Stimulated activated CD4-positive, alpha-beta T cell treated with anti-CD3 and anti-CD28 coated beads, Interleukin-2, amount 100 ng/mL, for 24 hours (primary cell): ENCODE measurements at regions not wholly inside any gene's neighbourhood (a gene's known extent, or its start where the extent isn't known, plus 50 kb on each side); places are given as distances from the start of the nearest gene placed in this dataset.

Experiments used
- DNase-seq, 2 donors: peaks; one replicate each; pipeline ENCODE4 v3.0.0-alpha.2; 2020

- no peak for DNase-seq
Observed at GRCh38 chr3:72453706-72454105, 394.5 kb downstream of the SHQ1 start.

- no peak for DNase-seq
Observed at GRCh38 chr3:72452745-72453144, 395.5 kb downstream of the SHQ1 start.

GRCh38 chr3:72451841-72452240 lies 396.4 kb downstream of the SHQ1 start:
- DNase-seq = no peak

GRCh38 chr3:72449551-72449950 lies 398.7 kb downstream of the SHQ1 start:
- no peak for DNase-seq

GRCh38 chr3:72448858-72449257 lies 399.4 kb downstream of the SHQ1 start:
- no peak for DNase-seq

- DNase-seq = no peak
Observed at GRCh38 chr3:72448375-72448823, 399.8 kb downstream of the SHQ1 start.

- peak; percentile 91 to 95 for DNase-seq
Observed at GRCh38 chr3:72447059-72447946, 400.9 kb downstream of the SHQ1 start.

- DNase-seq = no peak
Observed at GRCh38 chr3:72446218-72447058, 401.8 kb downstream of the SHQ1 start, which contains the start of gene RYBP. Gene RYBP (minus strand): TSS chr3:72446621.

- DNase-seq = no peak
Observed at GRCh38 chr3:72445827-72446217, 402.4 kb downstream of the SHQ1 start.

- DNase-seq = no peak
Observed at GRCh38 chr3:72444656-72445223, 403.5 kb downstream of the SHQ1 start.

GRCh38 chr3:72442759-72443158 lies 405.5 kb downstream of the SHQ1 start:
- no peak for DNase-seq

- DNase-seq = no peak
Observed at GRCh38 chr3:72441284-72441994, 406.8 kb downstream of the SHQ1 start.

- no peak for DNase-seq
Observed at GRCh38 chr3:72440491-72440890, 407.8 kb downstream of the SHQ1 start.

- DNase-seq = no peak
Observed at GRCh38 chr3:72439321-72440183, 408.7 kb downstream of the SHQ1 start.

- DNase-seq = no peak
Observed at GRCh38 chr3:72437661-72438406, 410.4 kb downstream of the SHQ1 start.

- no peak for DNase-seq
Observed at GRCh38 chr3:72436863-72437592, 411.2 kb downstream of the SHQ1 start.

- no peak for DNase-seq
Observed at GRCh38 chr3:72434296-72434695, 413.9 kb downstream of the SHQ1 start.

GRCh38 chr3:72432246-72432645 lies 416.0 kb downstream of the SHQ1 start:
- DNase-seq = no peak

- DNase-seq = no peak
Observed at GRCh38 chr3:72429589-72430353, 418.5 kb downstream of the SHQ1 start.
